Activated CD4-positive, alpha-beta T cell treated with anti-CD3 and anti-CD28 coated beads, Interleukin-2, amount 10 ng/mL, durations not matched to agents 7 days and 5 days (primary cell): ENCODE measurements at regions not wholly inside any gene's neighbourhood (a gene's known extent, or its start where the extent isn't known, plus 50 kb on each side); places are given as distances from the start of the nearest gene placed in this dataset.

Experiments used
- CTCF ChIA-PET: fragments of 350-600 bp; sonication (Branson Sonifier 250); formaldehyde crosslinking; loops from one replicate; lab custom pipeline; 2021; ENCODE audit warnings: antibody characterized with exemption; lab: Charles Lee
- POLR2A ChIA-PET: fragments of 350-600 bp; sonication (Branson Sonifier 250); formaldehyde crosslinking; loops from one replicate; lab custom pipeline; 2021; ENCODE audit warnings: antibody characterized with exemption; lab: Charles Lee
- DNase-seq: peaks from one replicate; pipeline ENCODE4 v3.0.0-alpha.2; 2020
- H3K27ac Mint-ChIP-seq: one replicate; pipeline ENCODE4 v1.8.0; 2021; ENCODE audit warnings: mild to moderate bottlenecking, moderate library complexity, mixed read lengths
- H3K27me3 Mint-ChIP-seq: one replicate; pipeline ENCODE4 v1.8.0; 2021; ENCODE audit warnings: mixed read lengths
- H3K36me3 Mint-ChIP-seq: one replicate; pipeline ENCODE4 v1.8.0; 2021; ENCODE audit warnings: low read depth, mixed read lengths
- H3K4me1 Mint-ChIP-seq: one replicate; pipeline ENCODE4 v1.8.0; 2021; ENCODE audit warnings: mixed read lengths
- H3K4me3 Mint-ChIP-seq: one replicate; pipeline ENCODE4 v1.8.0; 2021; ENCODE audit warnings: mild to moderate bottlenecking, moderate library complexity, mixed read lengths
- H3K9me3 Mint-ChIP-seq: one replicate; pipeline ENCODE4 v1.8.0; 2021; ENCODE audit warnings: mixed read lengths

GRCh38 chr2:81093031-81093430 is 788.5 kb upstream of the LRRTM1 start:
- no peaks in the 10 kb centered on the region for H3K27me3 Mint-ChIP-seq
- ChIA-PET POLR2A (no interaction called here), CTCF (no interaction called here)
- DNase-seq: no peak
- peaks cover 6% of the 10 kb centered on the region for H3K9me3 Mint-ChIP-seq
- no peaks in the 10 kb centered on the region for H3K36me3 Mint-ChIP-seq
- no peaks in the 10 kb centered on the region for H3K4me1 Mint-ChIP-seq
- no peak overlapping the region for H3K4me3 Mint-ChIP-seq
- H3K27ac Mint-ChIP-seq: no peak overlapping the region

GRCh38 chr2:81087646-81088045 is 783.1 kb upstream of the LRRTM1 start:
- Mint-ChIP-seq H3K4me3 (no peak overlapping the region), H3K27ac (no peak overlapping the region), H3K36me3 (no peaks in the 10 kb centered on the region), H3K27me3 (no peaks in the 10 kb centered on the region), H3K4me1 (no peaks in the 10 kb centered on the region), H3K9me3 (peaks cover 6% of the 10 kb centered on the region)
- no peak for DNase-seq
- ChIA-PET CTCF (no interaction called here), POLR2A (no interaction called here)

GRCh38 chr2:81084101-81084500 is 779.5 kb upstream of the LRRTM1 start:
- DNase-seq: no peak
- no peaks in the 10 kb centered on the region for H3K27me3 Mint-ChIP-seq
- no peak overlapping the region for H3K27ac Mint-ChIP-seq
- peaks cover 2% of the 10 kb centered on the region for H3K9me3 Mint-ChIP-seq
- H3K4me3 Mint-ChIP-seq: no peak overlapping the region
- ChIA-PET POLR2A (no interaction called here), CTCF (no interaction called here)
- no peaks in the 10 kb centered on the region for H3K4me1 Mint-ChIP-seq
- H3K36me3 Mint-ChIP-seq: no peaks in the 10 kb centered on the region

GRCh38 chr2:81078631-81079030 is 774.1 kb upstream of the LRRTM1 start:
- POLR2A ChIA-PET: no interaction called here
- Mint-ChIP-seq H3K4me1 (no peaks in the 10 kb centered on the region), H3K36me3 (no peaks in the 10 kb centered on the region), H3K9me3 (peaks cover 6% of the 10 kb centered on the region), H3K4me3 (no peak overlapping the region), H3K27ac (no peak overlapping the region), H3K27me3 (no peaks in the 10 kb centered on the region)
- CTCF ChIA-PET: interaction anchor here (0.6 kb wide), 1 partner anchor 44 kb away, joined by 4 read pairs; no protein-coding TSS in a partner anchor
- DNase-seq: no peak

GRCh38 chr2:81078102-81078501 is 773.5 kb upstream of the LRRTM1 start:
- H3K4me3 Mint-ChIP-seq: no peak overlapping the region
- POLR2A ChIA-PET: no interaction called here
- no peak for DNase-seq
- H3K4me1 Mint-ChIP-seq: no peaks in the 10 kb centered on the region
- no peaks in the 10 kb centered on the region for H3K36me3 Mint-ChIP-seq
- H3K27me3 Mint-ChIP-seq: no peaks in the 10 kb centered on the region
- CTCF ChIA-PET: no interaction called here
- H3K9me3 Mint-ChIP-seq: peaks cover 6% of the 10 kb centered on the region
- H3K27ac Mint-ChIP-seq: no peak overlapping the region

GRCh38 chr2:81077396-81077795 is 772.8 kb upstream of the LRRTM1 start:
- no peaks in the 10 kb centered on the region for H3K4me1 Mint-ChIP-seq
- H3K27ac Mint-ChIP-seq: no peak overlapping the region
- POLR2A ChIA-PET: no interaction called here
- H3K36me3 Mint-ChIP-seq: no peaks in the 10 kb centered on the region
- H3K27me3 Mint-ChIP-seq: no peaks in the 10 kb centered on the region
- CTCF ChIA-PET: no interaction called here
- H3K9me3 Mint-ChIP-seq: peaks cover 6% of the 10 kb centered on the region
- no peak for DNase-seq
- H3K4me3 Mint-ChIP-seq: no peak overlapping the region

- POLR2A ChIA-PET: no interaction called here
- DNase-seq: no peak
- CTCF ChIA-PET: no interaction called here
These were observed 768.9 kb upstream of the LRRTM1 start for GRCh38 chr2:81073412-81073811.

GRCh38 chr2:81068144-81068543 is 763.6 kb upstream of the LRRTM1 start:
- POLR2A ChIA-PET: no interaction called here

More at GRCh38 chr2:81073412-81073811, 768.9 kb upstream of the LRRTM1 start:
- Mint-ChIP-seq H3K4me3 (no peak overlapping the region), H3K4me1 (no peaks in the 10 kb centered on the region), H3K36me3 (no peaks in the 10 kb centered on the region), H3K27me3 (no peaks in the 10 kb centered on the region), H3K9me3 (peaks cover 6% of the 10 kb centered on the region), H3K27ac (no peak overlapping the region)

GRCh38 chr2:81061016-81061415 is 756.5 kb upstream of the LRRTM1 start:
- DNase-seq: no peak
- no peaks in the 10 kb centered on the region for H3K36me3 Mint-ChIP-seq
- POLR2A ChIA-PET: no interaction called here

More at GRCh38 chr2:81068144-81068543, 763.6 kb upstream of the LRRTM1 start:
- Mint-ChIP-seq H3K27ac (no peak overlapping the region), H3K9me3 (peaks cover 6% of the 10 kb centered on the region), H3K36me3 (no peaks in the 10 kb centered on the region), H3K4me3 (no peak overlapping the region), H3K4me1 (no peaks in the 10 kb centered on the region), H3K27me3 (no peaks in the 10 kb centered on the region)
- CTCF ChIA-PET: no interaction called here
- no peak for DNase-seq

GRCh38 chr2:81050580-81051095 is 746.1 kb upstream of the LRRTM1 start:
- no peaks in the 10 kb centered on the region for H3K27me3 Mint-ChIP-seq
- no peaks in the 10 kb centered on the region for H3K36me3 Mint-ChIP-seq
- no peak overlapping the region for H3K4me3 Mint-ChIP-seq
- H3K27ac Mint-ChIP-seq: no peak overlapping the region
- no peak for DNase-seq
- ChIA-PET POLR2A (no interaction called here), CTCF (no interaction called here)
- no peaks in the 10 kb centered on the region for H3K4me1 Mint-ChIP-seq
- H3K9me3 Mint-ChIP-seq: peaks cover 7% of the 10 kb centered on the region

More at GRCh38 chr2:81061016-81061415, 756.5 kb upstream of the LRRTM1 start:
- Mint-ChIP-seq H3K4me3 (no peak overlapping the region), H3K27me3 (no peaks in the 10 kb centered on the region), H3K9me3 (peaks cover 11% of the 10 kb centered on the region), H3K4me1 (no peaks in the 10 kb centered on the region), H3K27ac (no peak overlapping the region)
- CTCF ChIA-PET: no interaction called here

GRCh38 chr2:81043681-81044080 is 739.1 kb upstream of the LRRTM1 start:
- no peaks in the 10 kb centered on the region for H3K27me3 Mint-ChIP-seq
- no peak overlapping the region for H3K4me3 Mint-ChIP-seq
- H3K4me1 Mint-ChIP-seq: no peaks in the 10 kb centered on the region
- ChIA-PET POLR2A (interaction anchor here (0.6 kb wide), 1 partner anchor 1296 kb away, joined by 3 read pairs; no protein-coding TSS in a partner anchor), CTCF (no interaction called here)
- no peaks in the 10 kb centered on the region for H3K36me3 Mint-ChIP-seq
- no peak for DNase-seq
- no peak overlapping the region for H3K27ac Mint-ChIP-seq
- peaks cover 10% of the 10 kb centered on the region for H3K9me3 Mint-ChIP-seq

- ChIA-PET POLR2A (no interaction called here), CTCF (interaction anchor here (0.9 kb wide), 1 partner anchor 14 kb away, joined by 3 read pairs; no protein-coding TSS in a partner anchor)
- DNase-seq: no peak
- peaks cover 14% of the 10 kb centered on the region for H3K9me3 Mint-ChIP-seq
- H3K36me3 Mint-ChIP-seq: no peaks in the 10 kb centered on the region
- H3K27me3 Mint-ChIP-seq: no peaks in the 10 kb centered on the region
- no peak overlapping the region for H3K4me3 Mint-ChIP-seq
- H3K27ac Mint-ChIP-seq: no peak overlapping the region
- no peaks in the 10 kb centered on the region for H3K4me1 Mint-ChIP-seq
These were observed 702.6 kb upstream of the LRRTM1 start for GRCh38 chr2:81007104-81007503.

- Mint-ChIP-seq H3K36me3 (no peaks in the 10 kb centered on the region), H3K4me1 (no peaks in the 10 kb centered on the region), H3K27me3 (no peaks in the 10 kb centered on the region), H3K27ac (no peak overlapping the region), H3K4me3 (no peak overlapping the region), H3K9me3 (peaks cover 21% of the 10 kb centered on the region)
- POLR2A ChIA-PET: no interaction called here
- no peak for DNase-seq
- CTCF ChIA-PET: no interaction called here
These were observed 698.4 kb upstream of the LRRTM1 start for GRCh38 chr2:81002906-81003305.

- peaks cover 14% of the 10 kb centered on the region for H3K9me3 Mint-ChIP-seq
- H3K36me3 Mint-ChIP-seq: no peaks in the 10 kb centered on the region
- ChIA-PET CTCF (no interaction called here), POLR2A (no interaction called here)
- no peaks in the 10 kb centered on the region for H3K27me3 Mint-ChIP-seq
- no peak overlapping the region for H3K27ac Mint-ChIP-seq
- no peak for DNase-seq
- H3K4me3 Mint-ChIP-seq: no peak overlapping the region
- no peaks in the 10 kb centered on the region for H3K4me1 Mint-ChIP-seq
These were observed 682.9 kb upstream of the LRRTM1 start for GRCh38 chr2:80987466-80987865.
